ENCODE measurements at regions not wholly inside any gene's neighbourhood (a gene's known extent, or its start where the extent isn't known, plus 50 kb on each side); places are given as distances from the start of the nearest gene placed in this dataset.
"Not testable (repeated sequence)": the region's sequence is repeated elsewhere in the genome, so short reads cannot be mapped to it uniquely, and the experiment has no call there.

DNA sequence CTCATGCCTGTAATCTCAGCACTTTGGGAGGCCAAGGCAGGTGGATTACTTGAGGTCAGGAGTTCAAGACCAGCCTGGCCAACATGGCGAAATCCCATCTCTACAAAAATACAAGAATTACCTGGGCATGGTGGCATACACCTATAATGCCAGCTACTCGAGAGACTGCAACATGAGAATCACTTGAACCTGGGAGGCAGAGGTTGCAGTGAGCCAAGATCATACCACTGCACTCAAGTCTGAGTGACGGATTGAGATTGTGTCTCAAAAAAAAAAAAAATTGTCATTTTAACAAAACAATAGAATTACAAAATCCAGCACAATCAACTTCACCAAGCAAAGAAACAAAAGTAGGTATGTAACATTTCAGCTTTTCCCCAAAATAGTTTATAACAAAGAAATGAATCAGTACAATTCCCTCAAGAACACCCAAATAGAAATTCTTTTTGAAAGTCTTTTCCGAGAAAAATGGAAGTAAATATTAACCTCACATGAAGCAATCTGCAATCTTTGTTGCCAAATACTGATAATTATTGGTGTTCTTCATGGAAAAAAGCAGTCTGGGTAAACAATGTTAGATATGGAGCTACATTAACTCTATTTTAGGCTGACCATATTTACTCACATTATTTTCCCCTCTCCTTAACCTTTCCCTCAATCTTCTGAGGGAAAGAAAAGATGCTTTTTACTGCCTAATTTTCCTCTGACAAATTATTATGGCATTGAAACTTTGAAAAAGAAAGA lies 165.9 kb upstream of the ATF7IP start:
- DNase-seq (ENCODE audit: low spot score) = no peak
- intact Hi-C loops (cut with DNase I) = no loop called here

DNA sequence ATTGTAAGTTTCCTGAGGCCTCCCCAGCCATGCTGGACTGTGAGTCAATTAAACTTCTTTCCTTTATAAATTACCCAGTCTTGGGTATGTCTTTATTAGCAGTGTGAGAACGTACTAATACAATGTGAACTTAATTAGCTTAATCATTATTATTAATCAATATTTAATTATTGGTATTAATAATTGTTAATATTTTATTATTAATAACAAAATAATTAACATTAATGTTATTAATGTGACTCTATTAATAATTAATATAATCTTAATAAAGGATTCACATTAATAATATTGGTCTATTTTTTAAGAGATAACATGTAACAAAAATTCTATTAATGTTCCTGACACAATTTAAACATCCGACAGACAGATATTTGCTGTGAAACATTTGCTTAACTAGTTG lies 164.9 kb upstream of the ATF7IP start:
- intact Hi-C loops (cut with DNase I) = no loop called here
- no peak for DNase-seq (ENCODE audit: low spot score)

GRCh38 chr12:14201291-14201690 lies 164.2 kb upstream of the ATF7IP start:
- intact Hi-C loops (cut with DNase I) = no loop called here
- DNase-seq (ENCODE audit: low spot score) = no peak

- intact Hi-C loops (cut with DNase I) = no loop called here
- DNase-seq (ENCODE audit: low spot score) = no peak
These were observed 157.5 kb upstream of the ATF7IP start for GRCh38 chr12:14207905-14208551.

DNA sequence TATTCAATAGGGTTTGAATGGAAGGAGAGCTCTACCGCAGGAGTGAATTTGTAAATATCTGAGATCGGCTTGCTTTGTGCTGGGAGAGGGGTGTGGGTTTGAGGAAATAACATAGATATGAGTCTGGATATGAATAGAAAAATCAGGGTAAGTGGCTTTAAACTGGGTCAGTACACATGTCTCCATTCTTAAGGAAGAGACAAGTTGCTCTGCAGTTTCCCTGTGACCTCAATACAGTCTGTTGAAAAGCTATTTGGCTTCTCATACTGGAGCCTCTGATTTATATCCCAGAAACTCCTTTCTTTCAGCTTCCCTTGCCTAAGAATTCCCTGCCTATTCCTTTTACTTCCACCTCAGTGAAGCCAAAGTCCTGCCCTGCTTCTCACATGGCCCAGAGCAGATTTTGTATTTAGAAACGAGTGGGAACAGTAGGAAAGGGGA lies 153.5 kb upstream of the ATF7IP start:
- intact Hi-C loops (cut with DNase I) = no loop called here
- no peak for DNase-seq (ENCODE audit: low spot score)

- intact Hi-C loops (cut with DNase I) = no loop called here
- no peak for DNase-seq (ENCODE audit: low spot score)
These were observed 151.9 kb upstream of the ATF7IP start for GRCh38 chr12:14213542-14213941.

GRCh38 chr12:14214495-14214894 lies 151.0 kb upstream of the ATF7IP start:
- intact Hi-C loops (cut with DNase I) = no loop called here
- no peak for DNase-seq (ENCODE audit: low spot score)

DNA sequence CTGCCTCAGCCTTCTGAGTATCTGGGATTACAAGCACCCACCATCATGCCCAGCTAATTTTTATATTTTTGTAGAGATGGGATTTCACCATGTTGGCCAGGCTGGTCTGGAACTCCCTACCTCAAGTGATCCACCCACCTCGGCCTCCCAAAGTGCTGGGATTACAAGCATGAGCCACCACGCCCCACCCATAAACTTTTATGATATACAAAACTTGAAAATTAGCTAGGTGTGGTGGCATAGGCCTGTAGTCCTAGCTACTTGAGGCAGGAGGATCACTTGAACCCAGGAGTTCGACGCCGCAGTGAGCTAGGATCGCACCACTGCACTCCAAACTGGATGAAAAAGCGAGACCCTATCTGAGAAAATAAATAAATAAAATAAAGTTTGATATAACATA lies 149.5 kb upstream of the ATF7IP start:
- DNase-seq (ENCODE audit: low spot score); intact Hi-C loops (cut with DNase I): not testable (repeated sequence)

- no peak for DNase-seq (ENCODE audit: low spot score)
- intact Hi-C loops (cut with DNase I) = no loop called here
These were observed 148.8 kb upstream of the ATF7IP start for GRCh38 chr12:14216405-14217294.

GRCh38 chr12:14219156-14219555 lies 146.3 kb upstream of the ATF7IP start:
- no peak for DNase-seq (ENCODE audit: low spot score)
- intact Hi-C loops (cut with DNase I) = no loop called here

DNA sequence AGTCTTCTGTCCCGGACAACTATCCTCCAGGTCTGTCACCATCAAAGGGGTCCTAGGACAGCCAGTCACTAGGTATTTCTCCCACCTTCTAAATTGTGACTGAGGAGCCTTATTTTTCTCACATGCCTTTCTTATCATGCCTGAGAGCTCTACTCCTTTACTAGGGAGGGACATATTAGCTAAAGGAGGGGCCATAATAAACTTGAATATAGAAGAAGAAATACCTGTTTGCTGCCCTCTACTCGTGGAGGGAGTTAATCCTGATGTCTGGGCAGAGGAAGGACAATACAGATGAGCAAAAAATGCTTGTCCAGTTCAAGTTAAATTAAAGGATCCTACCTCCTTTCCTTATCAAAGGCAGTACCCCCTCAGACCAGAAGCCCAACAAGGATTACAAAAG lies 145.8 kb upstream of the ATF7IP start:
- intact Hi-C loops (cut with DNase I); DNase-seq (ENCODE audit: low spot score): not testable (repeated sequence)

- no peak for DNase-seq (ENCODE audit: low spot score)
- intact Hi-C loops (cut with DNase I) = no loop called here
These were observed 140.4 kb upstream of the ATF7IP start for GRCh38 chr12:14225064-14225463.

- intact Hi-C loops (cut with DNase I) = loop anchor here (5.0 to 10.0 kb wide), 2 partner anchors 280 to 427 kb away; no protein-coding TSS in a partner anchor
- not testable (repeated sequence) for DNase-seq (ENCODE audit: low spot score)
These were observed 130.3 kb upstream of the ATF7IP start for GRCh38 chr12:14235176-14235575.

GRCh38 chr12:14236641-14237040 lies 128.8 kb upstream of the ATF7IP start:
- intact Hi-C loops (cut with DNase I) = loop anchor here (5.0 to 10.0 kb wide), 2 partner anchors 278 to 426 kb away; no protein-coding TSS in a partner anchor
- DNase-seq (ENCODE audit: low spot score) = not testable (repeated sequence)

DNA sequence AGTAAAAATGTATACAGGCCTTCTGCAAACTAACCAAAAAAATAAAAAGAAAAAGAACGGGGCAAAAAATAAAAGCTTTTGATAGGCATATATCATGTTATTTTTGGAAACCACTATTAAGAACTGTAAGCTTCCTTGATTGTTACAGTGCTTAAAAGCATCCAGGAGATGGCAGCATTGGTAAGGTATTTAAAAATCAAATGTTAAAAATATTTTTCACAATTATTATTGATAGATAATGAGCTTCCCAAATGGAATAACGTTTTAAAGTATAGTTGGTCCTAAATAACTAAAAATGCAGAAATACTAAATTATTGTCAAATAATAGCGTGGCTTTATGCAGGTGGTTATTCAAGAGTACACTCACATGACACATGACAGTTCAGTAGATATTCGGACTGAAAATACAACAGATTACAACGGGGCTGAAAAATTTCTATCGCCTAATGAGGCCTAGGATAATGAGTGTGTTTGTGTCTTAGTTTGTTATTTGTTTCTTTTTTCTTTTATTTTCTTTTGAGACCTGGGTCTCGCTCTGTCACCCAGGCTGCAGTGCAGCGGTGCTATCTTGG lies 127.2 kb upstream of the ATF7IP start:
- DNase-seq (ENCODE audit: low spot score) = no peak
- intact Hi-C loops (cut with DNase I) = loop anchor here (5.0 to 10.0 kb wide), 2 partner anchors 276 to 424 kb away; no protein-coding TSS in a partner anchor

GRCh38 chr12:14239350-14239934 lies 126.0 kb upstream of the ATF7IP start:
- DNase-seq (ENCODE audit: low spot score) = no peak

GRCh38 chr12:14239935-14240872 lies 125.3 kb upstream of the ATF7IP start:
- intact Hi-C loops (cut with DNase I) = loop anchor here (5.0 to 10.0 kb wide), 3 partner anchors 275 to 422 kb away; no protein-coding TSS in a partner anchor
- DNase-seq (ENCODE audit: low spot score) = no peak

More at GRCh38 chr12:14239350-14239934, 126.0 kb upstream of the ATF7IP start:
- intact Hi-C loops (cut with DNase I) = loop anchor here (5.0 to 10.0 kb wide), 2 partner anchors 275 to 423 kb away; no protein-coding TSS in a partner anchor

GRCh38 chr12:14240873-14241220 lies 124.6 kb upstream of the ATF7IP start:
- DNase-seq (ENCODE audit: low spot score) = no peak
- intact Hi-C loops (cut with DNase I) = loop anchor here (5.0 kb wide), 1 partner anchor 376 kb away; no protein-coding TSS in a partner anchor
